NCI-H1105 treated with DMSO at 0.1 percent for 48 hours (cell line): ENCODE measurements at regions not wholly inside any gene's neighbourhood (a gene's known extent, or its start where the extent isn't known, plus 50 kb on each side); places are given as distances from the start of the nearest gene placed in this dataset.

Experiments used
- DNase-seq: peaks from one replicate; lab custom pipeline; 2025; lab: John Stamatoyannopoulos, UW

DNA sequence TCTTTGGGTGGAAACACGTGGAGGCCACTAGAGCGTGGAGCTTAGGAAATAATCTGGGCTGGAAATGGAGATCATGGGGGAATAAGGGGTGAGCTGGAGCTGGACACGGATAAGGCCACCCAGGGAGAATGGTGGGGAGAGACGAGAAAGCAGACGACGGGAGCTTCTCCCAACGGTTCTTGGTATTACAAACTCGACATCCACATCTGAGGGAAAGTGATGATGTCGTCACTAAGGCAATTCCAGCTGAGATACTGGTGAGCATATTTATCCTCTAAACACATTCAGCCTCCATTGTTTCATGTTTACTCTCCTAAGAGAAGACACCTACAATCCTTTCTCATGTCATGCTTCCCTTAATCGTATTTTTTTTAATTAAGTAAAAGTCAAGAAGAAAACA, 50.2 kb upstream of the SNX9 start:
- DNase-seq: no peak
